ENCODE measurements at regions not wholly inside any gene's neighbourhood (a gene's known extent, or its start where the extent isn't known, plus 50 kb on each side); places are given as distances from the start of the nearest gene placed in this dataset.

DNA sequence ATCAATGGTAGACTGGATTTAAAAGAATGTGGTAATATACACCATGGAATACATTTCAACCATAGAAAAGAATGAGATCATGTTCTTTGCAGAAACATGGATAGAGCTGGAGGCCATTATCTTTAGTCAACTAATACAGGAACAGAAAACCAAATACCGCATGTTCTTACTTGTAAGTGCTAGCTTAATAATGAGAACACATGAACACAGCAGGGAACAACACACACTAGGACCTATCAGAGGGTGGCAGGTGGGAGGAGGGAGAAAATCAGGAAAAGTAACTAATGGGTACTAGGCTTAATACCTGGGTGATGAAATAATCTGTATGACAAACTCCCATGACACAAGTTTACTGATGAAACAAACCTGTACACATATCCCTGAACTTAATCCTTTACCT, 1435.2 kb downstream of the REEP3 start:
- TF ChIP-seq ZNF121 (tag by site-specific recombination; IDR thresholded peaks at IDR 0.05): no peak
- TF ChIP-seq ZNF221 (tag by site-specific recombination; IDR thresholded peaks at IDR 0.05; ENCODE audit: borderline replicate concordance): no peak
- TF ChIP-seq, protein P1, sequence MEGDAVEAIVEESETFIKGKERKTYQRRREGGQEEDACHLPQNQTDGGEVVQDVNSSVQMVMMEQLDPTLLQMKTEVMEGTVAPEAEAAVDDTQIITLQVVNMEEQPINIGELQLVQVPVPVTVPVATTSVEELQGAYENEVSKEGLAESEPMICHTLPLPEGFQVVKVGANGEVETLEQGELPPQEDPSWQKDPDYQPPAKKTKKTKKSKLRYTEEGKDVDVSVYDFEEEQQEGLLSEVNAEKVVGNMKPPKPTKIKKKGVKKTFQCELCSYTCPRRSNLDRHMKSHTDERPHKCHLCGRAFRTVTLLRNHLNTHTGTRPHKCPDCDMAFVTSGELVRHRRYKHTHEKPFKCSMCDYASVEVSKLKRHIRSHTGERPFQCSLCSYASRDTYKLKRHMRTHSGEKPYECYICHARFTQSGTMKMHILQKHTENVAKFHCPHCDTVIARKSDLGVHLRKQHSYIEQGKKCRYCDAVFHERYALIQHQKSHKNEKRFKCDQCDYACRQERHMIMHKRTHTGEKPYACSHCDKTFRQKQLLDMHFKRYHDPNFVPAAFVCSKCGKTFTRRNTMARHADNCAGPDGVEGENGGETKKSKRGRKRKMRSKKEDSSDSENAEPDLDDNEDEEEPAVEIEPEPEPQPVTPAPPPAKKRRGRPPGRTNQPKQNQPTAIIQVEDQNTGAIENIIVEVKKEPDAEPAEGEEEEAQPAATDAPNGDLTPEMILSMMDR (tag by site-specific recombination; IDR thresholded peaks at IDR 0.05): no peak
- TF ChIP-seq ZFP3 (tag by site-specific recombination; IDR thresholded peaks at IDR 0.05; ENCODE audit: low read depth): no peak
- no peak for TF ChIP-seq ZNF501 (tag by site-specific recombination; IDR thresholded peaks at IDR 0.05)
- TF ChIP-seq, protein P2, sequence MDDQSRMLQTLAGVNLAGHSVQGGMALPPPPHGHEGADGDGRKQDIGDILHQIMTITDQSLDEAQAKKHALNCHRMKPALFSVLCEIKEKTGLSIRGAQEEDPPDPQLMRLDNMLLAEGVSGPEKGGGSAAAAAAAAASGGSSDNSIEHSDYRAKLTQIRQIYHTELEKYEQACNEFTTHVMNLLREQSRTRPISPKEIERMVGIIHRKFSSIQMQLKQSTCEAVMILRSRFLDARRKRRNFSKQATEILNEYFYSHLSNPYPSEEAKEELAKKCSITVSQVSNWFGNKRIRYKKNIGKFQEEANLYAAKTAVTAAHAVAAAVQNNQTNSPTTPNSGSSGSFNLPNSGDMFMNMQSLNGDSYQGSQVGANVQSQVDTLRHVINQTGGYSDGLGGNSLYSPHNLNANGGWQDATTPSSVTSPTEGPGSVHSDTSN (CRISPR knock-in tag; IDR thresholded peaks at IDR 0.05): no peak
- TF ChIP-seq ZNF792 (tag by site-specific recombination; IDR thresholded peaks at IDR 0.05): no peak
- TF ChIP-seq ZNF184 (tag by site-specific recombination; IDR thresholded peaks at IDR 0.05): no peak
- no peak for TF ChIP-seq ZNF169 (tag by site-specific recombination; IDR thresholded peaks at IDR 0.05)
- TF ChIP-seq ZNF664 (tag by site-specific recombination; IDR thresholded peaks at IDR 0.05): no peak
- TF ChIP-seq ZNF324 (tag by site-specific recombination; IDR thresholded peaks at IDR 0.05): no peak
- no peak for TF ChIP-seq ZNF433 (tag by site-specific recombination; IDR thresholded peaks at IDR 0.05; ENCODE audit: low read depth)
- no peak for TF ChIP-seq RBAK (tag by site-specific recombination; IDR thresholded peaks at IDR 0.05)
